ENCODE measurements at regions not wholly inside any gene's neighbourhood (a gene's known extent, or its start where the extent isn't known, plus 50 kb on each side); places are given as distances from the start of the nearest gene placed in this dataset.
"Not testable (repeated sequence)": the region's sequence is repeated elsewhere in the genome, so short reads cannot be mapped to it uniquely, and the experiment has no call there.

GRCh38 chr1:178572604-178573003 lies 59.7 kb downstream of the TEX35 start:
- CTCF ChIA-PET: no interaction called here

GRCh38 chr1:178573330-178573729 lies 60.4 kb downstream of the TEX35 start:
- POLR2A ChIA-PET: no interaction called here
- CTCF ChIA-PET: no interaction called here

More at GRCh38 chr1:178572604-178573003, 59.7 kb downstream of the TEX35 start:
- POLR2A ChIA-PET: no interaction called here

- ChIA-PET CTCF (no interaction called here), POLR2A (no interaction called here)
These were observed 61.4 kb downstream of the TEX35 start for GRCh38 chr1:178574345-178574744.

GRCh38 chr1:178575611-178576361 lies 62.9 kb downstream of the TEX35 start:
- POLR2A ChIA-PET: no interaction called here
- CTCF ChIA-PET: no interaction called here

- POLR2A ChIA-PET: no interaction called here
- CTCF ChIA-PET: no interaction called here
These were observed 63.9 kb downstream of the TEX35 start for GRCh38 chr1:178576841-178577240.

GRCh38 chr1:178577882-178578281 lies 65.0 kb downstream of the TEX35 start:
- ChIA-PET POLR2A (no interaction called here), CTCF (no interaction called here)

GRCh38 chr1:178578541-178578940 lies 65.6 kb downstream of the TEX35 start:
- ChIA-PET CTCF (no interaction called here), POLR2A (no interaction called here)

- ChIA-PET POLR2A (no interaction called here), CTCF (no interaction called here)
These were observed 66.2 kb downstream of the TEX35 start for GRCh38 chr1:178579095-178579494.

- ChIA-PET POLR2A (no interaction called here), CTCF (no interaction called here)
These were observed 66.7 kb downstream of the TEX35 start for GRCh38 chr1:178579562-178579961.

GRCh38 chr1:178580096-178580495 lies 67.2 kb downstream of the TEX35 start:
- ChIA-PET POLR2A (no interaction called here), CTCF (no interaction called here)

GRCh38 chr1:178580876-178581275 lies 68.0 kb downstream of the TEX35 start:
- POLR2A ChIA-PET: no interaction called here
- CTCF ChIA-PET: no interaction called here

- ChIA-PET POLR2A (no interaction called here), CTCF (no interaction called here)
These were observed 68.7 kb downstream of the TEX35 start for GRCh38 chr1:178581351-178582303.

- CTCF ChIA-PET: interaction anchor here (1.4 kb wide), 1 partner anchor 122 kb away, joined by 3 read pairs; no protein-coding TSS in a partner anchor
- POLR2A ChIA-PET: no interaction called here
These were observed 74.2 kb downstream of the TEX35 start for GRCh38 chr1:178587096-178587495.

GRCh38 chr1:178587975-178588374 lies 75.1 kb downstream of the TEX35 start:
- POLR2A ChIA-PET: no interaction called here
- CTCF ChIA-PET: interaction anchor here (0.5 to 1.4 kb wide), 2 partner anchors 123 to 147 kb away, joined by 3 read pairs; no protein-coding TSS in a partner anchor

- POLR2A ChIA-PET: not testable (repeated sequence)
These were observed 76.1 kb downstream of the TEX35 start for GRCh38 chr1:178589042-178589441.

GRCh38 chr1:178591811-178592210 lies 78.9 kb downstream of the TEX35 start:
- POLR2A ChIA-PET, CTCF ChIA-PET: not testable (repeated sequence)

More at GRCh38 chr1:178589042-178589441, 76.1 kb downstream of the TEX35 start:
- CTCF ChIA-PET: not testable (repeated sequence)

- CTCF ChIA-PET: no interaction called here
- POLR2A ChIA-PET: no interaction called here
These were observed 80.6 kb downstream of the TEX35 start for GRCh38 chr1:178593515-178593914.

- ChIA-PET POLR2A (no interaction called here), CTCF (no interaction called here)
These were observed 81.2 kb downstream of the TEX35 start for GRCh38 chr1:178594133-178594532.

- CTCF ChIA-PET: no interaction called here
These were observed 82.6 kb downstream of the TEX35 start for GRCh38 chr1:178595491-178595890.

GRCh38 chr1:178599087-178599486 lies 86.2 kb downstream of the TEX35 start:
- CTCF ChIA-PET: no interaction called here
- POLR2A ChIA-PET: no interaction called here

More at GRCh38 chr1:178595491-178595890, 82.6 kb downstream of the TEX35 start:
- POLR2A ChIA-PET: no interaction called here

- ChIA-PET POLR2A (no interaction called here), CTCF (no interaction called here)
These were observed 86.8 kb downstream of the TEX35 start for GRCh38 chr1:178599745-178600144.

Measured in activated CD8-positive, alpha-beta memory T cell treated with anti-CD3 and anti-CD28 coated beads for 36 hours (primary cell).